ENCODE measurements at regions not wholly inside any gene's neighbourhood (a gene's known extent, or its start where the extent isn't known, plus 50 kb on each side); places are given as distances from the start of the nearest gene placed in this dataset.

GRCh38 chr19:23996549-23996948 is 81.9 kb downstream of the ZNF726 start:
- Histone ChIP-seq H3K79me2 (ENCODE audit: insufficient read depth, low read length) (no peaks in the 10 kb centered on the region), H2AFZ (ENCODE audit: low read length) (no peak overlapping the region), H3K4me3 (ENCODE audit: insufficient read depth, low read length) (no peak overlapping the region), H3K4me1 (ENCODE audit: insufficient read depth, low read length) (no peaks in the 10 kb centered on the region), H3K4me2 (ENCODE audit: insufficient read depth, low read length) (no peak overlapping the region), H3K36me3 (ENCODE audit: insufficient read depth, low read length) (no peaks in the 10 kb centered on the region), H3K27me3 (ENCODE audit: insufficient read depth, low read length) (no peaks in the 10 kb centered on the region), H4K20me1 (ENCODE audit: insufficient read depth, low read length) (no peaks in the 10 kb centered on the region), H3K27ac (ENCODE audit: low read depth, low read length) (no peak overlapping the region), H3K9me3 (ENCODE audit: low read depth, low read length) (no peaks in the 10 kb centered on the region)
- peak; percentile 48 for DNase-seq (ENCODE audit: insufficient read length, low spot score, missing footprints)
- TF ChIP-seq CTCF (IDR thresholded peaks at IDR 0.05; ENCODE audit: extremely low read depth, low read depth, low read length): peak; percentile 21

GRCh38 chr19:23998568-23998967 is 83.9 kb downstream of the ZNF726 start:
- Histone ChIP-seq H3K36me3 (ENCODE audit: insufficient read depth, low read length) (no peaks in the 10 kb centered on the region), H3K9me3 (ENCODE audit: low read depth, low read length) (no peaks in the 10 kb centered on the region), H2AFZ (ENCODE audit: low read length) (no peak overlapping the region)

GRCh38 chr19:23999821-24000610 is 85.3 kb downstream of the ZNF726 start:
- Histone ChIP-seq H3K27me3 (ENCODE audit: insufficient read depth, low read length) (no peaks in the 10 kb centered on the region), H4K20me1 (ENCODE audit: insufficient read depth, low read length) (no peaks in the 10 kb centered on the region), H3K36me3 (ENCODE audit: insufficient read depth, low read length) (no peaks in the 10 kb centered on the region), H2AFZ (ENCODE audit: low read length) (no peak overlapping the region), H3K4me1 (ENCODE audit: insufficient read depth, low read length) (no peaks in the 10 kb centered on the region), H3K27ac (ENCODE audit: low read depth, low read length) (no peak overlapping the region), H3K4me3 (ENCODE audit: insufficient read depth, low read length) (no peak overlapping the region), H3K4me2 (ENCODE audit: insufficient read depth, low read length) (no peak overlapping the region), H3K9me3 (ENCODE audit: low read depth, low read length) (no peaks in the 10 kb centered on the region), H3K79me2 (ENCODE audit: insufficient read depth, low read length) (no peaks in the 10 kb centered on the region)
- no peak for TF ChIP-seq CTCF (IDR thresholded peaks at IDR 0.05; ENCODE audit: extremely low read depth, low read depth, low read length)
- DNase-seq (ENCODE audit: insufficient read length, low spot score, missing footprints): peak; percentile 15

More at GRCh38 chr19:23998568-23998967, 83.9 kb downstream of the ZNF726 start:
- Histone ChIP-seq H3K27me3 (ENCODE audit: insufficient read depth, low read length) (no peaks in the 10 kb centered on the region), H3K4me3 (ENCODE audit: insufficient read depth, low read length) (no peak overlapping the region), H3K4me1 (ENCODE audit: insufficient read depth, low read length) (no peaks in the 10 kb centered on the region), H3K79me2 (ENCODE audit: insufficient read depth, low read length) (no peaks in the 10 kb centered on the region), H3K27ac (ENCODE audit: low read depth, low read length) (no peak overlapping the region), H4K20me1 (ENCODE audit: insufficient read depth, low read length) (no peaks in the 10 kb centered on the region), H3K4me2 (ENCODE audit: insufficient read depth, low read length) (no peak overlapping the region)
- peak; percentile 59 for DNase-seq (ENCODE audit: insufficient read length, low spot score, missing footprints)
- TF ChIP-seq CTCF (IDR thresholded peaks at IDR 0.05; ENCODE audit: extremely low read depth, low read depth, low read length): no peak

- Histone ChIP-seq H4K20me1 (ENCODE audit: insufficient read depth, low read length) (no peaks in the 10 kb centered on the region), H3K36me3 (ENCODE audit: insufficient read depth, low read length) (no peaks in the 10 kb centered on the region), H3K4me3 (ENCODE audit: insufficient read depth, low read length) (no peak overlapping the region), H3K27ac (ENCODE audit: low read depth, low read length) (no peak overlapping the region), H3K4me1 (ENCODE audit: insufficient read depth, low read length) (no peaks in the 10 kb centered on the region), H3K27me3 (ENCODE audit: insufficient read depth, low read length) (no peaks in the 10 kb centered on the region), H3K9me3 (ENCODE audit: low read depth, low read length) (no peaks in the 10 kb centered on the region), H3K4me2 (ENCODE audit: insufficient read depth, low read length) (no peak overlapping the region), H3K79me2 (ENCODE audit: insufficient read depth, low read length) (no peaks in the 10 kb centered on the region), H2AFZ (ENCODE audit: low read length) (no peak overlapping the region)
- peak; percentile 8 for DNase-seq (ENCODE audit: insufficient read length, low spot score, missing footprints)
- TF ChIP-seq CTCF (IDR thresholded peaks at IDR 0.05; ENCODE audit: extremely low read depth, low read depth, low read length): no peak
These were observed 86.0 kb downstream of the ZNF726 start for GRCh38 chr19:24000656-24001055.

Measured in osteoblast (primary cell).